Natural killer cell (primary cell): ENCODE measurements at regions not wholly inside any gene's neighbourhood (a gene's known extent, or its start where the extent isn't known, plus 50 kb on each side); places are given as distances from the start of the nearest gene placed in this dataset.
"Not testable (repeated sequence)": the region's sequence is repeated elsewhere in the genome, so short reads cannot be mapped to it uniquely, and the experiment has no call there.

Experiments used
- ATAC-seq, 3 donors: fragments of 150-1000 bp in 2 of 3; fragments of 200-7000 bp in 1 of 3; cut with Tn5 transposase; 1 replicate in 1 of 3; 2 replicates in 2 of 3; pipeline ENCODE4 v1.10.0; 2021; ENCODE audit warnings: mild to moderate bottlenecking in 2 of 3, moderate library complexity in 2 of 3
- DNase-seq, 2 donors: peaks; one replicate each; pipeline versions ENCODE4 v3.0.0 to v3.0.0-alpha.2; 2013 to 2021; ENCODE audit warnings: mixed read lengths in 1 of 2
- H3K27ac ChIP-seq: one replicate; pipeline ENCODE4 v1.5.1; 2013; ENCODE audit warnings: mild to moderate bottlenecking, low read length
- H3K27me3 ChIP-seq: one replicate; pipeline ENCODE4 v1.6.1; 2013; ENCODE audit warnings: low read length; ENCODE audit not compliant: control insufficient read depth, insufficient read depth
- H3K36me3 ChIP-seq: one replicate; pipeline ENCODE4 v1.6.1; 2013; ENCODE audit warnings: low read length; ENCODE audit not compliant: control insufficient read depth, insufficient read depth
- H3K4me1 ChIP-seq: one replicate; pipeline ENCODE4 v1.6.1; 2013; ENCODE audit warnings: low read length; ENCODE audit not compliant: control insufficient read depth, insufficient read depth
- H3K4me3 ChIP-seq: one replicate; pipeline ENCODE4 v1.5.1; 2013; ENCODE audit warnings: low read length
- H3K9me3 ChIP-seq: one replicate; pipeline ENCODE4 v1.6.1; 2013; ENCODE audit warnings: low read length; ENCODE audit not compliant: control insufficient read depth, insufficient read depth
- H3K27ac Mint-ChIP-seq, 2 donors: one replicate each; pipeline ENCODE4 v1.8.0; 2022; ENCODE audit warnings: mild to moderate bottlenecking in 2 of 2, mixed read lengths in 2 of 2, moderate library complexity in 1 of 2
- H3K27me3 Mint-ChIP-seq, 2 donors: one replicate each; pipeline ENCODE4 v1.8.0; 2022; ENCODE audit warnings: low read depth in 2 of 2, mixed read lengths in 2 of 2
- H3K36me3 Mint-ChIP-seq: one replicate; pipeline ENCODE4 v1.8.0; 2022; ENCODE audit warnings: mixed read lengths
- H3K4me1 Mint-ChIP-seq, 2 donors: one replicate each; pipeline ENCODE4 v1.8.0; 2022; ENCODE audit warnings: mixed read lengths in 2 of 2
- H3K4me3 Mint-ChIP-seq: one replicate; pipeline ENCODE4 v1.8.0; 2022; ENCODE audit warnings: mild to moderate bottlenecking, moderate library complexity, mixed read lengths
- H3K9me3 Mint-ChIP-seq, 2 donors: one replicate each; pipeline ENCODE4 v1.8.0; 2022; ENCODE audit warnings: mixed read lengths in 2 of 2
- CTCF ChIP-seq: fragments of 200-600 bp; IDR thresholded peaks from one replicate; pipeline ENCODE4 v1.8.0; 2022; ENCODE audit warnings: antibody characterized with exemption
- WGBS: methylation state at CpG from one replicate; pipeline ENCODE4 v1.1.7; 2013; ENCODE audit warnings: missing lambda C conversion rate; ENCODE audit not compliant: insufficient coverage; 5-methylcytosine and 5-hydroxymethylcytosine counted together
- intact Hi-C: fragments of 100-400 bp; cut with micrococcal nuclease; formaldehyde crosslinking; loops from one replicate; pipeline ENCODE4 v1.14.2; 2022

GRCh38 chr4:180336494-180337090 is 1906.6 kb upstream of the TENM3 start:
- H3K36me3 Mint-ChIP-seq: no peaks in the 10 kb centered on the region
- Histone ChIP-seq H3K27ac (no peak overlapping the region), H3K4me1 (no peaks in the 10 kb centered on the region), H3K4me3 (no peak overlapping the region), H3K27me3 (no peaks in the 10 kb centered on the region), H3K36me3 (no peaks in the 10 kb centered on the region), H3K9me3 (no peaks in the 10 kb centered on the region)
- no peak overlapping the region for H3K27ac Mint-ChIP-seq
- intact Hi-C loops: no loop called here
- ATAC-seq (no peak), DNase-seq (no peak)
- peaks cover 10 to 20% of the 10 kb centered on the region in 2 donors for H3K9me3 Mint-ChIP-seq
- H3K27me3 Mint-ChIP-seq: no peaks in the 10 kb centered on the region
- no peaks in the 10 kb centered on the region for H3K4me1 Mint-ChIP-seq
- H3K4me3 Mint-ChIP-seq: no peak overlapping the region
- WGBS: 35% methylated on average over 1 of the region's 1 CpG
- no peak for TF ChIP-seq CTCF

- no peak overlapping the region for H3K27ac Mint-ChIP-seq
- Histone ChIP-seq H3K9me3 (no peaks in the 10 kb centered on the region), H3K4me1 (no peaks in the 10 kb centered on the region), H3K27ac (no peak overlapping the region), H3K36me3 (no peaks in the 10 kb centered on the region), H3K27me3 (no peaks in the 10 kb centered on the region), H3K4me3 (no peak overlapping the region)
- DNase-seq (no peak), ATAC-seq (no peak)
- H3K36me3 Mint-ChIP-seq: no peaks in the 10 kb centered on the region
- intact Hi-C loops: no loop called here
- 97% methylated on average over 5 of the region's 5 CpGs for WGBS
- H3K4me3 Mint-ChIP-seq: no peak overlapping the region
- TF ChIP-seq CTCF: no peak
- peaks cover 7 to 8% of the 10 kb centered on the region in 2 donors for H3K9me3 Mint-ChIP-seq
- H3K27me3 Mint-ChIP-seq: no peaks in the 10 kb centered on the region
- H3K4me1 Mint-ChIP-seq: no peaks in the 10 kb centered on the region
These were observed 1901.3 kb upstream of the TENM3 start for GRCh38 chr4:180341926-180342325.

- Mint-ChIP-seq H3K36me3 (peaks cover 8% of the 10 kb centered on the region), H3K9me3 (peaks cover 11 to 18% of the 10 kb centered on the region in 2 donors), H3K27me3 (no peaks in the 10 kb centered on the region), H3K27ac (no peak overlapping the region), H3K4me1 (no peaks in the 10 kb centered on the region), H3K4me3 (no peak overlapping the region)
- no peak for DNase-seq
- H3K4me1 ChIP-seq: no peaks in the 10 kb centered on the region
- no peak overlapping the region for H3K27ac ChIP-seq
- no peak for TF ChIP-seq CTCF
- H3K9me3 ChIP-seq: no peaks in the 10 kb centered on the region
- intact Hi-C loops: no loop called here
- H3K36me3 ChIP-seq: no peaks in the 10 kb centered on the region
- no peak for ATAC-seq
- H3K27me3 ChIP-seq: no peaks in the 10 kb centered on the region
- H3K4me3 ChIP-seq: no peak overlapping the region
- WGBS: no CpG with 5 or more reads among the region's 2 CpGs
These were observed 1892.3 kb upstream of the TENM3 start for GRCh38 chr4:180350901-180351300.

- Histone ChIP-seq H3K27ac (no peak overlapping the region), H3K36me3 (no peaks in the 10 kb centered on the region), H3K4me1 (no peaks in the 10 kb centered on the region), H3K9me3 (no peaks in the 10 kb centered on the region), H3K4me3 (no peak overlapping the region), H3K27me3 (no peaks in the 10 kb centered on the region)
- peaks cover 11 to 16% of the 10 kb centered on the region in 2 donors for H3K9me3 Mint-ChIP-seq
- intact Hi-C loops: no loop called here
- TF ChIP-seq CTCF: no peak
- no peaks in the 10 kb centered on the region for H3K27me3 Mint-ChIP-seq
- no peak overlapping the region for H3K27ac Mint-ChIP-seq
- H3K4me1 Mint-ChIP-seq: no peaks in the 10 kb centered on the region
- DNase-seq (no peak), ATAC-seq (no peak)
- peaks cover 10% of the 10 kb centered on the region for H3K36me3 Mint-ChIP-seq
- H3K4me3 Mint-ChIP-seq: no peak overlapping the region
These were observed 1886.4 kb upstream of the TENM3 start for GRCh38 chr4:180356766-180357165.

GRCh38 chr4:180360113-180360512 is 1883.1 kb upstream of the TENM3 start:
- H3K9me3 ChIP-seq, H3K27ac ChIP-seq, intact Hi-C loops, H3K4me3 Mint-ChIP-seq, H3K27me3 ChIP-seq, H3K4me1 Mint-ChIP-seq, H3K4me1 ChIP-seq, H3K4me3 ChIP-seq, H3K27me3 Mint-ChIP-seq, ATAC-seq, H3K27ac Mint-ChIP-seq, DNase-seq, H3K36me3 ChIP-seq: not testable (repeated sequence)
- WGBS: 67% methylated on average over 1 of the region's 4 CpGs
- H3K9me3 Mint-ChIP-seq: peaks cover 15 to 17% of the 10 kb centered on the region in 2 donors
- peaks cover 13% of the 10 kb centered on the region for H3K36me3 Mint-ChIP-seq
